ENCODE measurements at regions not wholly inside any gene's neighbourhood (a gene's known extent, or its start where the extent isn't known, plus 50 kb on each side); places are given as distances from the start of the nearest gene placed in this dataset.
"Not testable (repeated sequence)": the region's sequence is repeated elsewhere in the genome, so short reads cannot be mapped to it uniquely, and the experiment has no call there.

- Histone ChIP-seq H3K4me3 (ENCODE audit: low read length) (no peak overlapping the region), H3K36me3 (ENCODE audit: control insufficient read depth, insufficient read depth, low read length) (no peaks in the 10 kb centered on the region), H3K27me3 (ENCODE audit: control insufficient read depth, insufficient read depth, low read length) (no peaks in the 10 kb centered on the region), H3K9me3 (replicated peaks; ENCODE audit: control insufficient read depth, low read depth, low read length) (no peaks in the 10 kb centered on the region), H3K27ac (ENCODE audit: low read length) (no peak overlapping the region), H3K4me1 (ENCODE audit: control insufficient read depth, insufficient read depth, low read length) (no peaks in the 10 kb centered on the region)
- WGBS (ENCODE audit: insufficient coverage), result 83% methylated on average over 2 of the region's 4 CpGs
- no peak for DNase-seq
Measured at GRCh38 chr5:169531631-169532030, 51.9 kb upstream of the SPDL1 start.

DNA sequence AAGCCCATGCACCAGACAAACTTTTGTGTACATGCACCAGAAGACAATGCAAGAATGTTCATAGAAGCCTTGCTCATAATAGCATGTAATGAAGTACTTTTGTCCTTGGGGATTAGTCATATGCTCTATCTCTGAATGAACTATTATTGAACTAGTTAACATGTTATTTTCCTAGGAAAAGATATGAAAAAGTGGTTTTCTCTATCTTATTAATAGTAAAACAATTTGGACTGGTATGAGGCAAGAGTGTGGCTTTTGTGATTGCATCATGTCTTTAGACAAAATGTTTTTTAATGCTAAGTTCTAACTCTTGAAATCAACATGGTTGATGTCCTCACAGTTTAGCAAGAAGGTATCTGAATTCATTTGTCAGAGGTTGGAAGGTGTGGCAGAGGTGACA, 55.7 kb upstream of the SPDL1 start:
- no peaks in the 10 kb centered on the region for H3K27me3 ChIP-seq (ENCODE audit: control insufficient read depth, insufficient read depth, low read length)
- no peak for DNase-seq
- H3K4me1 ChIP-seq (ENCODE audit: control insufficient read depth, insufficient read depth, low read length), result no peaks in the 10 kb centered on the region
- no peak overlapping the region for H3K27ac ChIP-seq (ENCODE audit: low read length)
- no peaks in the 10 kb centered on the region for H3K9me3 ChIP-seq (replicated peaks; ENCODE audit: control insufficient read depth, low read depth, low read length)
- no peaks in the 10 kb centered on the region for H3K36me3 ChIP-seq (ENCODE audit: control insufficient read depth, insufficient read depth, low read length)
- H3K4me3 ChIP-seq (ENCODE audit: low read length), result no peak overlapping the region

GRCh38 chr5:169527066-169527465, 56.5 kb upstream of the SPDL1 start:
- no peaks in the 10 kb centered on the region for H3K9me3 ChIP-seq (replicated peaks; ENCODE audit: control insufficient read depth, low read depth, low read length)
- no peak overlapping the region for H3K27ac ChIP-seq (ENCODE audit: low read length)
- no peak overlapping the region for H3K4me3 ChIP-seq (ENCODE audit: low read length)
- no peak for DNase-seq
- H3K27me3 ChIP-seq (ENCODE audit: control insufficient read depth, insufficient read depth, low read length), result no peaks in the 10 kb centered on the region
- H3K4me1 ChIP-seq (ENCODE audit: control insufficient read depth, insufficient read depth, low read length), result no peaks in the 10 kb centered on the region
- WGBS (ENCODE audit: insufficient coverage), result no CpG with 5 or more reads among the region's 2 CpGs
- no peaks in the 10 kb centered on the region for H3K36me3 ChIP-seq (ENCODE audit: control insufficient read depth, insufficient read depth, low read length)

- H3K27me3 ChIP-seq (ENCODE audit: control insufficient read depth, insufficient read depth, low read length), result no peaks in the 10 kb centered on the region
Measured at GRCh38 chr5:169522851-169523250, 60.7 kb upstream of the SPDL1 start.

GRCh38 chr5:169521366-169521983, 62.1 kb upstream of the SPDL1 start:
- peak; percentile 9 for DNase-seq
- H3K9me3 ChIP-seq (replicated peaks; ENCODE audit: control insufficient read depth, low read depth, low read length), result peaks cover 2% of the 10 kb centered on the region
- no peaks in the 10 kb centered on the region for H3K27me3 ChIP-seq (ENCODE audit: control insufficient read depth, insufficient read depth, low read length)
- no peaks in the 10 kb centered on the region for H3K36me3 ChIP-seq (ENCODE audit: control insufficient read depth, insufficient read depth, low read length)
- H3K27ac ChIP-seq (ENCODE audit: low read length), result no peak overlapping the region
- H3K4me1 ChIP-seq (ENCODE audit: control insufficient read depth, insufficient read depth, low read length), result no peaks in the 10 kb centered on the region
- WGBS (ENCODE audit: insufficient coverage), result 40% methylated on average over 7 of the region's 7 CpGs
- no peak overlapping the region for H3K4me3 ChIP-seq (ENCODE audit: low read length)

More at GRCh38 chr5:169522851-169523250, 60.7 kb upstream of the SPDL1 start:
- DNase-seq, result no peak
- Histone ChIP-seq H3K36me3 (ENCODE audit: control insufficient read depth, insufficient read depth, low read length) (no peaks in the 10 kb centered on the region), H3K4me3 (ENCODE audit: low read length) (no peak overlapping the region), H3K4me1 (ENCODE audit: control insufficient read depth, insufficient read depth, low read length) (no peaks in the 10 kb centered on the region), H3K27ac (ENCODE audit: low read length) (no peak overlapping the region), H3K9me3 (replicated peaks; ENCODE audit: control insufficient read depth, low read depth, low read length) (peaks cover 2% of the 10 kb centered on the region)
- WGBS (ENCODE audit: insufficient coverage), result 100% methylated on average over 3 of the region's 3 CpGs

DNA sequence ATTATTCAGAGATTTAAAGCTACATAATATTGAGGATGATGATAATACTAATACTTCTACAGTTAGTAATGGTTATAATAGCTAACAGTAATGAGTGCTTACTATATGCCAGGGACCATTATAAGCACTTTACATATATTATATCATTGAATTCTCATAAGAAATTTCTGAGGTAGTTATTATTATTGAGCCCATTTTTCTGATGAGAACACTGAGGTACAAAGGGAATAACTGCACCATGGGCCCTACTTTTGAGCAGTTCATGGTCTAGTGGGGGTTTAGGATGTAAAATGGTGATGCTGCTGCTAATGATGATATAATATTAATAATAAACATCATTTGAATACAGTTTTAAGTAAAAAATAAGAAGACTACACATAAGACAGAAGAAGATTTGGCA, 64.2 kb upstream of the SPDL1 start:
- peaks cover 2% of the 10 kb centered on the region for H3K9me3 ChIP-seq (replicated peaks; ENCODE audit: control insufficient read depth, low read depth, low read length)
- no peak for DNase-seq
- no peaks in the 10 kb centered on the region for H3K27me3 ChIP-seq (ENCODE audit: control insufficient read depth, insufficient read depth, low read length)
- H3K27ac ChIP-seq (ENCODE audit: low read length), result no peak overlapping the region
- no peaks in the 10 kb centered on the region for H3K36me3 ChIP-seq (ENCODE audit: control insufficient read depth, insufficient read depth, low read length)
- no peaks in the 10 kb centered on the region for H3K4me1 ChIP-seq (ENCODE audit: control insufficient read depth, insufficient read depth, low read length)
- H3K4me3 ChIP-seq (ENCODE audit: low read length), result no peak overlapping the region

DNA sequence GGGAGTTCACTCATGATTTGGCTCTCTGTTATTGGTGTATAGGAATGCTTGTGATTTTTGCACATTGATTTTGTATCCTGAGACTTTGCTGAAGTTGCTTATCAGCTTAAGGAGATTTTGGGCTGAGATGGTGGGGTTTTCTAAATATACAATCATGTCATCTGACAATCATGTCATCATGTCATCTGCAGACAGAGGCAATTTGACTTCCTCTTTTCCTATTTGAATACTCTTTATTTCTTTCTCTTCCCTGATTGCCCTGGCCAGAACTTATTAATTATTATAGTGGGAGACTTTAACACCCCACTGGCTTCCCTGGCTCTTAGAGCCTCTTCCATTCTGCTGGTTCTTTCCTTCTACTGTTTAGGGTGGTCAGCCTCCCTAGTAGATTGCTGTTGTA, 64.8 kb upstream of the SPDL1 start:
- not testable (repeated sequence) for DNase-seq; H3K36me3 ChIP-seq (ENCODE audit: control insufficient read depth, insufficient read depth, low read length); H3K27ac ChIP-seq (ENCODE audit: low read length); H3K9me3 ChIP-seq (replicated peaks; ENCODE audit: control insufficient read depth, low read depth, low read length); H3K4me3 ChIP-seq (ENCODE audit: low read length); H3K4me1 ChIP-seq (ENCODE audit: control insufficient read depth, insufficient read depth, low read length); H3K27me3 ChIP-seq (ENCODE audit: control insufficient read depth, insufficient read depth, low read length)

DNA sequence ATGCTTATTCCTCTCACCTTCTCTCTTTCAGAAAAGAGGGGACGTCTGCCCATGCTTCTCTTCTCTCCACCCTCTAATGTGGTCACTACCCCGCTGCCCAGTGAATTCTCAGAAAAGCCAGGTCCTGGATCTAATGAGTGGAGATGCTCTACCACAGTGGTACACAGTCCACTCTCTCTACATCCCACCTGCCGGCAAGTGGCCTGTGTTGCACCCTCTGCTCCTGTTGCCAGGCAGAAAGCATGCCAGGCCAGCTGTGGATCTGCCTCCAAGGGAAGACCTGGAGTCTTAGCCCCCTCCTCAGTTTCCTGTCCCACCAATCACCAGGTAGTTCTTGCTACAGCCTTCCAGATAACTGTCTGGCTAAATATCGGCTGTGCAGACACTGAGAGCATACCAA, 71.2 kb upstream of the SPDL1 start:
- Histone ChIP-seq H3K4me3 (ENCODE audit: low read length) (no peak overlapping the region), H3K36me3 (ENCODE audit: control insufficient read depth, insufficient read depth, low read length) (no peaks in the 10 kb centered on the region), H3K27me3 (ENCODE audit: control insufficient read depth, insufficient read depth, low read length) (no peaks in the 10 kb centered on the region), H3K27ac (ENCODE audit: low read length) (no peak overlapping the region), H3K4me1 (ENCODE audit: control insufficient read depth, insufficient read depth, low read length) (no peaks in the 10 kb centered on the region), H3K9me3 (replicated peaks; ENCODE audit: control insufficient read depth, low read depth, low read length) (no peaks in the 10 kb centered on the region)
- DNase-seq, result no peak
- WGBS (ENCODE audit: insufficient coverage), result 86% methylated on average over 3 of the region's 4 CpGs

DNA sequence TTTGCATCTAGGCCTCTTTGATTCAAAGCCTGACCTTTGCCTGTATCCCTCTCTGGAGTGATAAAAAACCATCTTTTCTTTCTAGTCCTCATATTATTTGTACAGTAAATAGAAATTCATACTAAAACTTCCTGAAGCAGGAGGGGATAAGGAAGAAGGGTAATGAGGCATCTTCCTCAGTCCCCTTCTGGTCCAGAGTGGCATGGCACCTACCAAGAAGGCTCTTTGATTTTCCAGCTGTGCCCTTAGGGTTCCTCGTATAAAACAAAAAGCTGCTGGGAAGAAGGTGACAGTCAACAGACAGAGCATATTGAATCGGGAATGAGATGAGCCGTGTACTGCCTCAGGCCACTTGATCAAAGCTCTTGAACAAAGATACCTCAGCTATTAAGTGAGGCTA, 71.9 kb upstream of the SPDL1 start:
- Histone ChIP-seq H3K4me1 (ENCODE audit: control insufficient read depth, insufficient read depth, low read length) (no peaks in the 10 kb centered on the region), H3K27ac (ENCODE audit: low read length) (no peak overlapping the region), H3K4me3 (ENCODE audit: low read length) (no peak overlapping the region), H3K9me3 (replicated peaks; ENCODE audit: control insufficient read depth, low read depth, low read length) (no peaks in the 10 kb centered on the region), H3K36me3 (ENCODE audit: control insufficient read depth, insufficient read depth, low read length) (no peaks in the 10 kb centered on the region), H3K27me3 (ENCODE audit: control insufficient read depth, insufficient read depth, low read length) (no peaks in the 10 kb centered on the region)
- no peak for DNase-seq
- WGBS (ENCODE audit: insufficient coverage), result 43% methylated on average over 1 of the region's 3 CpGs

- Histone ChIP-seq H3K36me3 (ENCODE audit: control insufficient read depth, insufficient read depth, low read length) (no peaks in the 10 kb centered on the region), H3K9me3 (replicated peaks; ENCODE audit: control insufficient read depth, low read depth, low read length) (no peaks in the 10 kb centered on the region), H3K4me3 (ENCODE audit: low read length) (no peak overlapping the region), H3K4me1 (ENCODE audit: control insufficient read depth, insufficient read depth, low read length) (no peaks in the 10 kb centered on the region), H3K27me3 (ENCODE audit: control insufficient read depth, insufficient read depth, low read length) (no peaks in the 10 kb centered on the region), H3K27ac (ENCODE audit: low read length) (no peak overlapping the region)
- DNase-seq, result no peak
- WGBS (ENCODE audit: insufficient coverage), result 50% methylated on average over 1 of the region's 1 CpG
Measured at GRCh38 chr5:169507051-169507450, 76.5 kb upstream of the SPDL1 start.

GRCh38 chr5:169503886-169504285, 79.7 kb upstream of the SPDL1 start:
- Histone ChIP-seq H3K27ac (ENCODE audit: low read length) (no peak overlapping the region), H3K4me1 (ENCODE audit: control insufficient read depth, insufficient read depth, low read length) (no peaks in the 10 kb centered on the region), H3K27me3 (ENCODE audit: control insufficient read depth, insufficient read depth, low read length) (no peaks in the 10 kb centered on the region), H3K4me3 (ENCODE audit: low read length) (no peak overlapping the region), H3K36me3 (ENCODE audit: control insufficient read depth, insufficient read depth, low read length) (no peaks in the 10 kb centered on the region), H3K9me3 (replicated peaks; ENCODE audit: control insufficient read depth, low read depth, low read length) (no peaks in the 10 kb centered on the region)
- WGBS (ENCODE audit: insufficient coverage), result no CpG with 5 or more reads among the region's 5 CpGs
- no peak for DNase-seq

Data from muscle of leg (tissue), 3 donors.